GM10248 (cell line): ENCODE measurements at regions not wholly inside any gene's neighbourhood (a gene's known extent, or its start where the extent isn't known, plus 50 kb on each side); places are given as distances from the start of the nearest gene placed in this dataset.
A peak's percentile ranks its signal among the peaks of the same experiment; 100 is the strongest.

Experiments used
- CTCF ChIA-PET: fragments of 300-600 bp; sonication (Branson Sonifier 250); formaldehyde crosslinking; extraction: SDS; loops from one replicate; lab custom pipeline; 2021; ENCODE audit warnings: antibody characterized with exemption; lab: Yijun Ruan, JAX
- POLR2A ChIA-PET: fragments of 350-650 bp; sonication (Branson Sonifier 250); formaldehyde crosslinking; extraction: SDS; loops from one replicate; lab custom pipeline; 2020; ENCODE audit warnings: antibody characterized with exemption; lab: Yijun Ruan, JAX
- DNase-seq: peaks from one replicate; pipeline ENCODE4 v3.0.0; 2012; ENCODE audit errors: extremely low spot score
- CTCF ChIP-seq: IDR thresholded peaks from 2 replicates; pipeline ENCODE4 v1.5.1; 2012; ENCODE audit warnings: mild to moderate bottlenecking, low read depth; ENCODE audit errors: extremely low read depth, missing control alignments, control extremely low read depth

- CTCF ChIA-PET, result no interaction called here
- POLR2A ChIA-PET, result no interaction called here
- no peak for TF ChIP-seq CTCF
- no peak for DNase-seq
Measured at GRCh38 chrX:92224406-92224805, 445.2 kb downstream of the PCDH11X start.

- ChIA-PET CTCF (no interaction called here), POLR2A (no interaction called here)
- no peak for DNase-seq
- no peak for TF ChIP-seq CTCF
Measured at GRCh38 chrX:92230628-92231027, 451.5 kb downstream of the PCDH11X start.

- TF ChIP-seq CTCF, result no peak
- POLR2A ChIA-PET, result no interaction called here
- CTCF ChIA-PET, result no interaction called here
- no peak for DNase-seq
Measured at GRCh38 chrX:92231391-92231790, 452.2 kb downstream of the PCDH11X start.

- CTCF ChIA-PET, result no interaction called here
- DNase-seq, result peak; percentile 6
- POLR2A ChIA-PET, result no interaction called here
- no peak for TF ChIP-seq CTCF
Measured at GRCh38 chrX:92232182-92232581, 453.0 kb downstream of the PCDH11X start.

GRCh38 chrX:92241249-92241648, 462.1 kb downstream of the PCDH11X start:
- ChIA-PET CTCF (no interaction called here), POLR2A (no interaction called here)
- DNase-seq, result no peak
- TF ChIP-seq CTCF, result no peak

GRCh38 chrX:92247076-92247475, 467.9 kb downstream of the PCDH11X start:
- ChIA-PET POLR2A (no interaction called here), CTCF (no interaction called here)
- TF ChIP-seq CTCF, result no peak
- no peak for DNase-seq

GRCh38 chrX:92249125-92249524, 469.9 kb downstream of the PCDH11X start:
- no peak for TF ChIP-seq CTCF
- ChIA-PET POLR2A (no interaction called here), CTCF (no interaction called here)
- no peak for DNase-seq
